ENCODE measurements at regions not wholly inside any gene's neighbourhood (a gene's known extent, or its start where the extent isn't known, plus 50 kb on each side); places are given as distances from the start of the nearest gene placed in this dataset.

- no peaks in the 10 kb centered on the region for H3K9me3 ChIP-seq
- TF ChIP-seq, protein P1, sequence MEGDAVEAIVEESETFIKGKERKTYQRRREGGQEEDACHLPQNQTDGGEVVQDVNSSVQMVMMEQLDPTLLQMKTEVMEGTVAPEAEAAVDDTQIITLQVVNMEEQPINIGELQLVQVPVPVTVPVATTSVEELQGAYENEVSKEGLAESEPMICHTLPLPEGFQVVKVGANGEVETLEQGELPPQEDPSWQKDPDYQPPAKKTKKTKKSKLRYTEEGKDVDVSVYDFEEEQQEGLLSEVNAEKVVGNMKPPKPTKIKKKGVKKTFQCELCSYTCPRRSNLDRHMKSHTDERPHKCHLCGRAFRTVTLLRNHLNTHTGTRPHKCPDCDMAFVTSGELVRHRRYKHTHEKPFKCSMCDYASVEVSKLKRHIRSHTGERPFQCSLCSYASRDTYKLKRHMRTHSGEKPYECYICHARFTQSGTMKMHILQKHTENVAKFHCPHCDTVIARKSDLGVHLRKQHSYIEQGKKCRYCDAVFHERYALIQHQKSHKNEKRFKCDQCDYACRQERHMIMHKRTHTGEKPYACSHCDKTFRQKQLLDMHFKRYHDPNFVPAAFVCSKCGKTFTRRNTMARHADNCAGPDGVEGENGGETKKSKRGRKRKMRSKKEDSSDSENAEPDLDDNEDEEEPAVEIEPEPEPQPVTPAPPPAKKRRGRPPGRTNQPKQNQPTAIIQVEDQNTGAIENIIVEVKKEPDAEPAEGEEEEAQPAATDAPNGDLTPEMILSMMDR (IDR thresholded peaks at IDR 0.05), result no peak
- TF ChIP-seq POLR2A (IDR thresholded peaks at IDR 0.05), result no peak
- 92 to 94% methylated on average over 13 of the region's 13 CpGs for WGBS, 2 donors
- intact Hi-C loops (cut with DNase I), result no loop called here
- H3K27ac ChIP-seq, result no peak overlapping the region
- no peak for DNase-seq
- H3K4me3 ChIP-seq, result no peak overlapping the region
- H3K36me3 ChIP-seq, result no peaks in the 10 kb centered on the region
- H3K4me1 ChIP-seq, result no peaks in the 10 kb centered on the region
- H3K27me3 ChIP-seq, result no peaks in the 10 kb centered on the region
Measured at GRCh38 chr15:93143186-93143585, 54.2 kb upstream of the RGMA start.

GRCh38 chr15:93141371-93141794 lies 52.4 kb upstream of the RGMA start:
- 71 to 82% methylated on average over 6 to 7 of the region's 8 CpGs for WGBS, 2 donors
- Histone ChIP-seq H3K27ac (no peak overlapping the region), H3K36me3 (no peaks in the 10 kb centered on the region), H3K27me3 (no peaks in the 10 kb centered on the region), H3K4me1 (no peaks in the 10 kb centered on the region), H3K4me3 (no peak overlapping the region), H3K9me3 (no peaks in the 10 kb centered on the region)
- TF ChIP-seq POLR2A (IDR thresholded peaks at IDR 0.05), result no peak
- TF ChIP-seq, protein P1 (IDR thresholded peaks at IDR 0.05), result no peak
- intact Hi-C loops (cut with DNase I), result no loop called here
- no peak for DNase-seq

- DNase-seq, result no peak
- Histone ChIP-seq H3K36me3 (no peaks in the 10 kb centered on the region), H3K4me1 (no peaks in the 10 kb centered on the region), H3K27ac (no peak overlapping the region), H3K9me3 (no peaks in the 10 kb centered on the region), H3K27me3 (no peaks in the 10 kb centered on the region), H3K4me3 (no peak overlapping the region)
- TF ChIP-seq POLR2A (IDR thresholded peaks at IDR 0.05), result no peak
- TF ChIP-seq, protein P1 (IDR thresholded peaks at IDR 0.05), result no peak
- intact Hi-C loops (cut with DNase I), result no loop called here
- 89 to 91% methylated on average over 8 of the region's 8 CpGs for WGBS, 2 donors
Measured at GRCh38 chr15:93139436-93139835, 50.4 kb upstream of the RGMA start.

GRCh38 chr15:93138681-93139250 lies 49.8 kb upstream of the RGMA start:
- no peak overlapping the region for H3K4me3 ChIP-seq
- no peaks in the 10 kb centered on the region for H3K27me3 ChIP-seq
- no peaks in the 10 kb centered on the region for H3K36me3 ChIP-seq
- no peak for DNase-seq
- 79 to 94% methylated on average over 3 of the region's 3 CpGs for WGBS, 2 donors
- TF ChIP-seq, protein P1 (IDR thresholded peaks at IDR 0.05), result no peak
- TF ChIP-seq POLR2A (IDR thresholded peaks at IDR 0.05), result no peak
- H3K4me1 ChIP-seq, result no peaks in the 10 kb centered on the region
- intact Hi-C loops (cut with DNase I), result no loop called here
- no peaks in the 10 kb centered on the region for H3K9me3 ChIP-seq
- no peak overlapping the region for H3K27ac ChIP-seq

Small RNAs in the stretch of these regions (small RNA-seq; reads per million reads assigned to genes)
- gene AC103996.1 (0 reads per million in 4 donors), gene AC112693.2 (0 reads per million in 4 donors)
